ENCODE measurements at regions not wholly inside any gene's neighbourhood (a gene's known extent, or its start where the extent isn't known, plus 50 kb on each side); places are given as distances from the start of the nearest gene placed in this dataset.

GRCh38 chrX:125204681-125205132 is 115.0 kb upstream of the TEX13C start:
- ChIA-PET POLR2A (no interaction called here), CTCF (no interaction called here)
- H3K4me3 ChIP-seq (ENCODE audit: low read depth, low read length), result peak overlapping the region; percentile 29
- no peak for DNase-seq (ENCODE audit: low read depth, low spot score)
- no peak for TF ChIP-seq CTCF (IDR thresholded peaks at IDR 0.05; ENCODE audit: insufficient read depth, low read length, missing control alignments)

GRCh38 chrX:125205133-125205917 is 114.3 kb upstream of the TEX13C start:
- peak overlapping the region; percentile 29 for H3K4me3 ChIP-seq (ENCODE audit: low read depth, low read length)
- POLR2A ChIA-PET, result no interaction called here
- TF ChIP-seq CTCF (IDR thresholded peaks at IDR 0.05; ENCODE audit: insufficient read depth, low read length, missing control alignments), result no peak
- no peak for DNase-seq (ENCODE audit: low read depth, low spot score)
- CTCF ChIA-PET, result no interaction called here

GRCh38 chrX:125205918-125206665 is 113.6 kb upstream of the TEX13C start:
- H3K4me3 ChIP-seq (ENCODE audit: low read depth, low read length), result no peak overlapping the region
- ChIA-PET POLR2A (no interaction called here), CTCF (no interaction called here)
- no peak for TF ChIP-seq CTCF (IDR thresholded peaks at IDR 0.05; ENCODE audit: insufficient read depth, low read length, missing control alignments)
- no peak for DNase-seq (ENCODE audit: low read depth, low spot score)

GRCh38 chrX:125210146-125210545 is 109.5 kb upstream of the TEX13C start:
- ChIA-PET CTCF (no interaction called here), POLR2A (no interaction called here)
- TF ChIP-seq CTCF (IDR thresholded peaks at IDR 0.05; ENCODE audit: insufficient read depth, low read length, missing control alignments), result no peak
- H3K4me3 ChIP-seq (ENCODE audit: low read depth, low read length), result no peak overlapping the region
- DNase-seq (ENCODE audit: low read depth, low spot score), result no peak

- no peak overlapping the region for H3K4me3 ChIP-seq (ENCODE audit: low read depth, low read length)
- ChIA-PET CTCF (no interaction called here), POLR2A (no interaction called here)
- no peak for TF ChIP-seq CTCF (IDR thresholded peaks at IDR 0.05; ENCODE audit: insufficient read depth, low read length, missing control alignments)
- no peak for DNase-seq (ENCODE audit: low read depth, low spot score)
These were observed 99.8 kb upstream of the TEX13C start for GRCh38 chrX:125219852-125220251.

- DNase-seq (ENCODE audit: low read depth, low spot score), result no peak
- H3K4me3 ChIP-seq (ENCODE audit: low read depth, low read length), result no peak overlapping the region
- POLR2A ChIA-PET, result no interaction called here
- no peak for TF ChIP-seq CTCF (IDR thresholded peaks at IDR 0.05; ENCODE audit: insufficient read depth, low read length, missing control alignments)
- CTCF ChIA-PET, result no interaction called here
These were observed 82.7 kb upstream of the TEX13C start for GRCh38 chrX:125236955-125237354.

Measured in AG04449 (cell line).